HK-2 (cell line): ENCODE measurements at regions not wholly inside any gene's neighbourhood (a gene's known extent, or its start where the extent isn't known, plus 50 kb on each side); places are given as distances from the start of the nearest gene placed in this dataset.
"Not testable (repeated sequence)": the region's sequence is repeated elsewhere in the genome, so short reads cannot be mapped to it uniquely, and the experiment has no call there.

ENCODE experiments used
- DNase-seq: peaks from one replicate; pipeline ENCODE4 v3.0.0-alpha.2; 2018; ENCODE audit not compliant: unreplicated experiment

DNA sequence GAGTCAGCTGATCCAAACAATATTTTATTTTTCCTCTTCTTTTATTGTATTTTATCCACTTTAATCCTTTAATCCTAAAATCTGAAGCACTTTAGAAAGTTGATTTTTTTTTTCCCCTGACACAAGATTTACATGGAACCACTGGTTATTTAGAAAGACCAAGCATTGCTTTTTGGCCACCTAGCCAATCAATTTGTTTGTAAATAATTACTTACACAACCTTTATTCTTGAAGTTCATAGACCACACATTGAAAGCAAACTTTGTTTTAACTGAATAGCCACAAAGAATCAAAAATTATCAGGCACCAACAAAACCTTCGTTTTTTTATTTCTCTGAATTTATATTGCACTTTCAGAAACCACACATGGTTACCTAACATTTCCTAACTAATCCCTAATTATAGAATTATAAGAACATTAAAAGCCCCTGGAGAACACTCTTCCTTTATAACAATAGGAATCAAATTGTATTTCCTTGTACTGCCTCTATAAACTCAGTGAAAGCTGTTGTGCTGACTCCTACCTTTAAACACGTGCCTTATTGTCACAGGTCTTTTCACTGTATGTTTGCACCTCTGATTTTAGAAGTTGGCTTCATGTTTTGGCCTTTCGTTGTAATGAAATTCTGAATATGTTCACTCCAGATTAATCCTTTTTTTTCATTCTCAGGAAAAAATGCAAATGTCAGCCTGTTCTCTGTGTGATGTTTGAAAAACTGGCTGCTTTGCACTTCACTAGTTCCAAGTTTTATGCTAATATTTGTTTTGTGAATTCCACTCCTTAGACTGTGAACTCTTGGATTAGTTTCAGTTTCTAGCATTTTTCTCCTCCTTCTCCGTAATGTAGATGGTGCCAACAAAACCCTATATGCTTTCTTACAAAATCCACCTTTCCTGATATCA lies 1511.9 kb downstream of the REEP3 start:
- DNase-seq: no peak

DNA sequence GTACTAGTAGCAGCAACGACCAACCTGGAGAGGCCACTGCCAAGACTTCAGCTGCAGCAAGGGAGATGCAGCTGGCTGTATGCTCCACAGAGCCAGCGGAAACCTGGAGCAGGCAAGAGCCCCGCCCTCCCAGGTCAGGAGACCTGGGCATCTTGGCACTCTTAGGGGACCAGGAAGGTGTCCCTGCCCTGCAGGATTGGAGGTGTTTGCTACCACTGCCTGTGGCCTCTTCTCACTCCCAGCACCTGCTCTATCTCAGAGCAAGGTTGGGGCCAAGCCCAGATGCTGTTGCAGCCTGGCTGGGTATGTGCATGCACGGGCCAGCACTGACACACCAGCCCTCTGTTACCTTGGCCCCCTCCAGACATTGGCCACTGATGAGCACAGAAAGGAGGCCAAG lies 1512.8 kb downstream of the REEP3 start:
- no peak for DNase-seq

DNA sequence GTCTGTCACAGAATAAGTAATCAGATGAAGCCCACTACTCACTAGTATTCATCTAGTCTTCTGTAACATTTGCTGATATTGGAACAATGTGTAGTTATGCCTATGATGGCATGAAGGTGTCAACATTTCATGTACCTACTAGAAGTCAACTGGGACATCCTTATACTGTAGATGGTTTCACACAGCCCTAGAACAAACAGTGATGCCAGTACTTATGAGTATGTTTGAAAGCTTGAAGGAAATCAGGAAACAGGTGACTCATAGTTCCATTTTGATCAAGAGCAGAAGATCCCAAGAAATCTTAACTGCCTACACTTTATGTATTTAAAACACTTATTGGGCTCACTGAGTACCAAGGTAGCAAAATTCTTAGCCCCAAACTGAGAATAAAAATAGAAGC lies 1519.6 kb downstream of the REEP3 start:
- no peak for DNase-seq

DNA sequence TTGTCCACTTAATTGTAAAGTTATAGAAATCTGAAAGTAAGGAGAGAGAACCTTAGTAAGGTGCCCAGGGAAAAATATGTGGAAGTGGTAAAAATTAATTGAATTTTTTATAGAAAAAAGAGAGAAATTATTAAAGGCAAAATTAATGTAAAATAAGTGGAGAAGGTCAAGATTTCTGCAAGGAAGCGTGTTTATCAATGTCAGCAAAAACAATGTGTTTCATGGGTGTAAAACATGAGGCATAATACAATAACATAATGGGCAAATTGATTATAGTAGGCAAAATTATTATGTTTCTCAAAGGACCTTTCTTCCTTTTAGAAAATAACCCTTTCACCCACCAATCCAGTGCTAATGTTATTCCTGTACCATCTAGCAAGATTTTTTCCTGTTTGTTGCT lies 1520.1 kb downstream of the REEP3 start:
- DNase-seq: no peak

DNA sequence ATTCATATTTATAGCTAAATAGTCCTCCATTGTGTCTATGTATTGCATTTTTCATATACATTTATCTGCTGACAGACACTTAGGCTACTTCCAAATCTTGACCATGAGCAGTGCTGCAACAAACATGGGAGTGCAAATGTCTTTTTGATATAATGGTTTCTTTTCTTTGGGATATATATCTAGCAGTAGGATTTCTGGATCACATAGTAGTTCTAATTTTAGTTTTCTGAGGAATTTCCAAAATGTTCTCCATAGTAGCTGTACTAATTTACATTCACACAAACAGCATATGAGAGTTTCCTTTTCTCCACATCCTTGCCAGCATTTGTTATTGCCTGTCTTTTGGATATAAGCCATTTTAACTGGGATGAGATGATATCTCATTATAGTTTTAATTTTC lies 1521.3 kb downstream of the REEP3 start:
- DNase-seq: no peak

DNA sequence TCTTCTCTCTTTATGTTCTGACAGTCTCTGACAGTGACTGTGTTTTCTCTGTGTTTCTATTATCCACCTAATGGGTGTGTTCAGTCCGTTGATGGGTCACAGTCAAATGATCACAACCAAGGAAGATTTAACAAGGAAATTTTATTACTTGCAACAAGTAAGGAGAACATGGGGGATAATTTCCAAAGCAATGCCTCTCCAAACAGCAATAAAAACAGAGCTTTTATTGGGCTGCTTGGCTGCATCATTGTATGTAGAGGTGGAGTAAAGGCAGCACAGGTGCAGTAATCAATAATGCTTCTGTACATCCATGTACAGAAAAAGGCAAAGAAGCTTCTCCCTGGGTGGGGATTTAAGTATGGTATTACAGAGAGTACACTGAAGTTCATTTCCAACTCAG lies 1525.6 kb downstream of the REEP3 start:
- no peak for DNase-seq

DNA sequence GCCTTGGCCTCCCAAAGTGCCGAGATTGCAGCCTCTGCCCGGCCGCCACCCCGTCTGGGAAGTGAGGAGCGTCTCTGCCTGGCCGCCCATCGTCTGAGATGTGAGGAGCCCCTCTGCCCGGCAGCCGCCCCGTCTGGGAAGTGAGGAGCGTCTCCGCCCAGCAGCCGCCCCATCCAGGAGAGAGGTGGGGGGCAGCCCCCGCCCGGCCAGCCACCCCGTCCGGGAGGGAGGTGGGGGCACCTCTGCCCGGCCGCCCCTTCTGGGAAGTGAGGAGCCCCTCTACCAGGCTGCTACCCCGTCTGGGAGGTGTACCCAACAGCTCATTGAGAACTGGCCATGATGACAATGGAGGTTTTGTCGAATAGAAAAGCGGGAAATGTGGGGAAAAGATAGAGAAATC lies 1530.9 kb downstream of the REEP3 start:
- not testable (repeated sequence) for DNase-seq

DNA sequence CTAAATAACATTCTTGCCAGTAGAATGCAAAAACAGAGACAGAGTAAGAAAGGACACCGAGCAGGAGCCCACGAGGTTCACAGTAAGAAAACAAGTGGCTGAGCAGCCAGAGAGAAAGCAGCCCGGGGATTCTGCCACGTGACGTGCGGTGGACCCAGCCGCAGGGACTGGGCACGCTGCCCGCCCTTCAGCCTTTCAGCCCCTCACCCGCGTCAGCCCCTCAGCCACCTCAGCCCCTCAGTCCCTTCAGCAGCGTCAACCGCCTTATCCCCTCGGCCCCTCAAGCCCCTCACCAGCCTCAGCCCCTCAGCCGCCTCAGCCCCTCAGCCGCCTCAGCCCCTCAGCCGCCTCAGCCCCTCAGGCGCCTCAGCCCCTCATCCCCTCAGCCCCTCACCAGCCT lies 1532.2 kb downstream of the REEP3 start:
- DNase-seq: not testable (repeated sequence)

DNA sequence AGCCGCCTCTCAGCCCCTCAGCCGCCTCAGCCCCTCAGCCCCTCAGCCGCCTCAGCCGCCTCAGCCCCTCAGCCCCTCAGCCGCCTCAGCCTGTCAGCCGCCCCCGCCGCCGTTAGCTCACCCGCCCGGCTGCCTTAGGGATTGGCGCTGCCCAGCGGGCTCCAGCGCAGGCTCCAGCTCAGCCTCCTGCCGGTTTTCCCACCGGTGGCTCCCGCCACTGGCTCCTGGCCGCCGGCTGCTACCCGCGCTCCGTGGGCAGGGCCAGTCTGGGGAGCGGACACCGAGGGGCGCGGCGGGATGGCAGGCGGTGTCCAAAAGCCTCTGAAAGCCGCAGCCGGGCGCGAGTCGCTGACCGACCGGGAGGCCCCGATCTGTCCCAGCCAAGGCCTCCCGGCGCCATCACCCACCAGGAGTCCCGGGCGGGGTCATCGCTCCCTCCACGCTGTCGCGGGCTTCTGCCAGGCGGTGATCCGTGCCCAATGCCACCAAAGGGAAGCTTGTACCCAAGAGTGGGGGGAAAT lies 1532.7 kb downstream of the REEP3 start:
- not testable (repeated sequence) for DNase-seq

DNA sequence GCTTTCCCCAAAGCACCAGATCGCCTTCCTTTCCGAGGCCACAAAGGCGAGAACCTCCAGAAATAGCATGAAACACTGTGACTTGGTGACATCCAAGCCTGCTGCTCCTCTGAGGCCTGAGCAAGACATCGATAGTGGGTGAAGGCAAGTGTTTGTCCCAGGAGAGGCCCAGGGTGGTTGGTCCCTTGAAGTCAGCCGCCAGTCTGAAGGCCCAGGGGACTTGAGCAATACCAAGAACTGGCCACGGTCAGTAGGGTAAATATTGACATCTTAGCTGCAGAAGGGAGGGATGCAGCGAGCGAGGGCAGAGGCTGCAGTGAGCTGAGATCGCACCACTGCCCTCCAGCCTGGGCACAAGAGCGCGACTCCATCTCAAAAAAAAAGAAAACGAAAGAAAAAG lies 1533.5 kb downstream of the REEP3 start:
- not testable (repeated sequence) for DNase-seq

DNA sequence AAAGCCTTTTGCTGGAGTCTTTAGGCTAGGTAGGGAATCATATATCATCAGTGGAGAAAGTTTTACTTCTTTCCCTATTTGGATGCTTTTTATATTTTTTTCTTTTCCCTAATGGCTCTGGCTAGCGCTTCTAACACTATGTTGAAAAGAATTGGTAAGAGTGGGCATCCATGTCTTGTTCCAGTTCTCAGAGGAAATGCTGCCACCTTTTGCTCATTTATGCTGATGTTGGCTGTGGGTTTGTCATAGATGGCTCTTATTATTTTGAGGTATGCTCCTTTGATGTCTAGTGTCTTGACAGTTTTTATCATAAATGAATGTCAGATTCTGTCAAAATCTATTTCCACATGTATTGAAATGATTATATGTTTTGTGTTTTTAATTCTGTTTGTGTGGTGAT lies 1544.1 kb downstream of the REEP3 start:
- DNase-seq: no peak

DNA sequence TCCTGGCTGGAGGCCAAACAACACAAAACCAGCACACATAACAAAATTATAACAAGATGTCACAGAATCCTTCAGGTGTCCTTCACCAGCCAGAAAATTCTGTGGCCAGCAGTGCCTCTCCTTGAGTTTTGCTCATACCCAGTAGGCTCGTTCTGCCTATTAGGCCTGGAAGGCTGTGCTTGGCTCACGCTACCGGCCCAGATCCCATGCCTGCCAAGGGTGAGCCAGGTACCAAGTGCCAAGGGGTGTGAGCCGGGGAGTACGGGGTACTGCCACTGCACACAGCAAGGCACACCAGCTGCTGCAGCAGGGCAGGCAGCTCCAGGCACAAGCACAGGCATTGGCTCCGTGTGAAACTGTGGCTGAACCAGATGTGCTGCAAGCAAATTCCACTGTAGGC lies 1562.0 kb downstream of the REEP3 start:
- no peak for DNase-seq

DNA sequence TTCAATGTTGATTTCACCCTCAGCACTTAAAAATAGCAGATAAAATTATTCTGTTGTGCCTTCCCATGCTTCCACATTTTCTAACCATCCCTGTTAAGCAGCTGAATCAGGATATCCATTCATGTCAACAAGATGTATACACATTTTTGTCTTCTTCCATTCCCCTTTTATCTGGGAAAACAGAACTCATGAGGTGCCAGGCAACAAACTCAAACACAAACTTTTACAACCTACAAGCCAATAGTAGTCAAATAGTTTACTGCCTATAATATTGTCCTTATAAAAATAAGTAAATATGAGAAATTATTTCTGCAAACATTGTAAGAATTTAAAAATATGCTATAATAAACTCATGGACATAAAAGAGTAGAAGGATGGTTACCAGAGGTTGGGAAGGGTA lies 1569.8 kb downstream of the REEP3 start:
- DNase-seq: no peak

DNA sequence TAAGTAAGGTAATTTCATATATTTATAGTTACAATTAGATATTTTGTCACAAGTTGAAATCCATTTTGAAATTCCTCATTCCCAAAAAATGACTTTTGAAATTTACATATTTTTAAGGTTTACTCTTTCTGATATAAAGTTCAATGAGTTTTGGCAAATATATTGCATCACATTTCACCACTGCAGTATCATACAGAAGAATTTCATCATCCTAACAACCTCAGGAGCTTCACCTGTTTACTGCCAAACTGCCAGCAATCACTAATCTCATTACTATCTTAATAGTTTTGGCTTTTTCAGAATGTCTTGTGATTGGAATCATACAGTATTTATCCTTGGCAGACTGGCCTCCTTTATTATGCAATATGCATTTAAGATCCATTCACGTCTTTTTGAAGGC lies 1578.9 kb downstream of the REEP3 start:
- no peak for DNase-seq

DNA sequence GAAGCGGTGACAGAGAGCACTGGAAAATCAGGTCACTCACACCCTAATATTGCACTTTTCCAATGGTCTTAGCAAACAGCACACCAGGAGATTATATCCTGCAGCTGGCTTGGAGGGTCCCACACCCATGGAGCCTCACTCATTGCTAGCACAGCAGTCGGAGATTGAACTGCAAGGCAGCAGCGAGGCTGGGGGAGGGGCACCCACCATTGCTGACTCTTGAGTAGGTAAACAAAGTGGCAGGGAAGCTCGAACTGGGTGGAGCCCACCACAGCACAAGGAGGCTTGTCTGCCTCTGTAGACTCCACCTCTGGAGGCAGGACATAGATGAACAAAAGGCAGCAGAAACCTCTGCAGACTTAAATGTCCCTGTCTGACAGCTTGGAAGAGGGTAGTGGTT lies 1579.7 kb downstream of the REEP3 start:
- not testable (repeated sequence) for DNase-seq

DNA sequence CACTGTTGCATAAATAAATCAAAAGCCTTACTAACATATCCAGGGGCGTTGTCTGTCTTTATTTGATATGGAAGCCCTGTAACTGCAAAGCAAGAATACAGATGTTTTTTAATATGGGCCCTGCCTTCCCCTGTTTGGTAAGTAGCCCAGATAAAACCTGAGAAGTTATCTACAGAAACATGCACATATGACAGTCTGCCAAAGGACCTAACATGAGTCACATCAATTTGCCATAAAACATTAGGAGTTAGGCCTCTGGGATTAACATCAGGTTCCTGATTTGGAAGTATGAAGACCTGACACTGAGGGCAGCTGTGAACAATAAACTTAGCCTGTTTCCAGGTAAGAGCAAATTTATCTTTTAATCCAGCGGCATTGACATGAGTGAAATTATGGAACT lies 1588.8 kb downstream of the REEP3 start:
- no peak for DNase-seq

DNA sequence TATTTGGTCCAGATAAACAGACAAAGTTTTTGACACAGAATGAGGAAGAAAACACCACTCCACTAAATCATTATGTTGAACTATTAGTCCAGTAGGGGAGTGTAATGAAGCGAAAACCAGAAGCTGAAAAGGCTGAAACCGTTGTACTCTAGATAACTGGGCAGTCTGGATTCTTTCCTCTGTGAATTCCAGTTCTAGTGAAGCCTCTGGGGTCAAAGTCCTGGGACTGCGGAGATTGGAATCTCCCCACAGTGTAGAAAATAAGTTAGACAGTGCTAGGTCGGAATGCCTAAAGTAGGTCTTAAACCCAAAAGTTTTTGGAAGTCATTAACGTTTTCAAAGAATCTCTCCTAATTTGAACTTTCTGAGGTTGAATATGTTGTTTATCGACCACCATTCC lies 1589.9 kb downstream of the REEP3 start:
- DNase-seq: not testable (repeated sequence)

DNA sequence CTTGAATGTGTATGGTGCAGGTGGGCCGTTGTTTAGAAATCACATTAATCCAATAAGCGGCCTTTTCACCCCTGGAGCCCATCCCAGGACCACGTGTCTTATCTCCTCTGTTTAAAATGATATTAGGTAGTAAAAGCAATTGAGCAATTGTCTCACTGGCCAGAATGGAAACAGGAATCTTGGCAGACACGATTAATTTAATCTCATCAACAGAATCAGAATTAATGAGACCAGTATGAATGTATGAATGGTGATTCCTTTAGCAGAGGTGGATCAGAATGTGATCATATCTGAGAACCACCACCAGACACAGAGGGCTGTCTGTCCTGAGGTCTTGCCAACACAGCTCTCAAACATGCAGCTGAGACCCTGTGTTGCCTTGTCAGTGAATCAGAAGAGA lies 1591.4 kb downstream of the REEP3 start:
- DNase-seq: no peak

DNA sequence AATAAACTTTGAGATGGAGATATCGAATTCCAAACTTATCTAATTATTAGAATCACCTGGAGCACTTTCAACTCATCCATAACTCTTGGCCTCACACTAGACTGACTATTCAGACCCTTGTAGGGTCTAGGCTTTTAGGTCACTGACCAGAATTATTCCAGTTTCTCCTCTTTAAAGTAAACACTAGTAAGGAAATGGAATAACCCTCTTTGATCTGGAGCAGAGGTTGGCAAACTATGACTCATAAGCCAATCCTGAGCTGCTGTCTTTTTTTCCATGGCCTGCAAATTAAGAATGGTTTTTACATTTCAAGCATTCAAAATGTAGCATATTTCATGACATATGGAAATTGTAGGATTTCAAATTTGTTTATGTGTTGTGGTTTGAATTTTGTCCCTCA lies 1601.9 kb downstream of the REEP3 start:
- DNase-seq: no peak

DNA sequence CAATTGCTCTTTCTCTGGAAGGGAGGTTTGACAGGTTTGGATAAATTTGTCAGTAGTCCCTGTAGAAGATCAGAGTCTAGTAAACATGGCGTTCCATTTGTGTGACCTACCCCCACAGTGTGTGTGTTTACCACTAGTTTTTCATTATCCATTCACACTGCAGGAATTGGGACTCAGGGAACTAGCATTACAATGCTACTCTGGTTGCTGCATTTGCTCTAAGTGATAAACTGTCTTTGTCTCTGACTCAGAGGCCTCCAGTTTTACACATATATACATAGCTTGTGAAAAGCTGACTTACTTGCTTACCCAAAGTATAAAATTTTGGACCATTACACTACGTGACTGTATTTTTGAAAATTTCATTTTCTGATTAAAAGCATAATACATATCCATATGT lies 1604.0 kb downstream of the REEP3 start:
- no peak for DNase-seq

DNA sequence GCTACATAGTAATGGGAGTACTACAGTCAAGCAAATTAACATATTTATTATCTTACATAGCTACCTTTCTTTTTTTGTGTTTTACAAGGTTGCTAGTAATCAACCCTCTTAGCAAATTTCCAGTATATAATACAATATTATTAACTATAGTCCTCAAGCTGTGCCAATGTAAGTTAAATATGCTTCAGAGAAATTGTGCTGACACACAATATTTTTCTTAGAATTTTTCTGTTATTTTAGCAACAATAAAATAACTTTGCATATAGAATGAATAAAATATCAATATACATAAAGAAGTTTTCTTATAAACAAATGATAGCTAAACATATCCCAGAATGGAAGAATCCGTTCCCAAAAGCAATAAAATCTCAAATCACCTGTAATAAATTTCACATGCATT lies 1605.1 kb downstream of the REEP3 start:
- DNase-seq: no peak

DNA sequence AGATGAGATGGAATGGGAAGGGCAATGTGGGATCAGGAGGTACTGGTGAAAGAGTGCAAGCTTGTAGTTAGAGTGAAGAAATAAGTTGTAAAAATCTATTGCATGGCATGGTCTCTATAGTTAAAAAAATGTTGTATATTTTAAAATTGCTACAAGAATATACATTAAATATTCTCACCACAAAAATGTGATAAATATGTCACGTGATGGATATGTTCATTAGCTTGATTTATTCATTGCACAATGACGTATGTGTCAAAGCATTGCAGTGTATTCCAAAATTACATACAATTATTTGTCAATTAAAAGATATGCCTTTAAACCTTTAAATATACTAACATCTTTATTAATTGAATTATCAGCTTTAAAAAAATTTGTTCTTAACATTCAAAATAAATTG lies 1607.1 kb downstream of the REEP3 start:
- DNase-seq: no peak

DNA sequence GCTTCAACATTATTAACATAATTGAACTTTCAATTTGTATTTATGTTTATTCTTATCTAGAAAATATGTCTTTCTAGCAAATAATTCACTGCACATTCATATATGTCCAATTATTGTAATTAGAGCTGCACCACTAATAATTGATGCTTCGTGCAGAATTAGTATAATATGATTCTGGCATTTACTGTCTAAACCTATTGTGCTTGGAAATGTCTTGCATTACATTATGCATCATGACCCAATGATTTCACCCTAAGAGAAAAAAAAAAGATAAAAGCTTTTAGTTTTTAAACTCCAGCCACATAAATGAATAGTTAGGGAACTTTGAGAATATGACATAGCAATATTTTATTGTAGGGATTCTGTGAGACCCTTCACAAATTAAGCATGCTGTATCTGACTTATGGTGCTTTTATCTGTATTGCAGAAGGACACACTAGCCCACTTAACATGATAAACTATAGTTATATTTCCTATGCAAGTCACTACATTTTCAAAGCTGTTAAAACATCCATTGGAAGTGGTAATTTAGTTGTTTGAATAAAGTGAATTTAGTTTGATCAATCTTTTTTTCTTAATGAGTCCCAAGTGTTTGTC lies 1609.1 kb downstream of the REEP3 start:
- no peak for DNase-seq
